Endothelial cell of umbilical vein (primary cell): ENCODE measurements at regions not wholly inside any gene's neighbourhood (a gene's known extent, or its start where the extent isn't known, plus 50 kb on each side); places are given as distances from the start of the nearest gene placed in this dataset.

Experiments used
- BruUV-seq: library from RNA; stranded (reverse); fragments of 400-500 nt; replicated peaks from 2 replicates; lab custom pipeline; 2021; lab: Mats Ljungman, UMichigan
- CTCF ChIA-PET: fragments of 300-600, 350-600 bp; sonication (Branson Sonifier 250); formaldehyde crosslinking; loops from one replicate; lab custom pipeline; 2021; ENCODE audit warnings: antibody characterized with exemption, inconsistent platforms; lab: Charles Lee
- POLR2A ChIA-PET: fragments of 300-600, 350-600 bp; sonication (Branson Sonifier 250); formaldehyde crosslinking; loops from one replicate; lab custom pipeline; 2021; ENCODE audit warnings: antibody characterized with exemption, inconsistent platforms; lab: Charles Lee
- DNase-seq: peaks from one replicate; pipeline ENCODE4 v3.0.0-alpha.2; 2011; ENCODE audit warnings: low read depth, low spot score
- FAIRE-seq: peaks from 2 replicates; lab custom pipeline; 2011; peaks lifted over from hg19 to GRCh38; lab: Jason Lieb, UNC
- H2AFZ ChIP-seq: 2 replicates; pipeline ENCODE4 v1.6.0; 2012; ENCODE audit warnings: low read depth, low read length, control low read depth, inconsistent platforms
- H3K27ac ChIP-seq: 2 replicates; pipeline ENCODE4 v1.5.1; 2011; ENCODE audit warnings: low read depth, mild to moderate bottlenecking, control low read depth, low read length, moderate library complexity; ENCODE audit not compliant: insufficient read depth
- H3K27me3 ChIP-seq, 2 experiments: 2 replicates each; pipeline versions ENCODE4 v1.6.0 to v1.6.1; 2011; ENCODE audit warnings: low read length in 2 of 2, mixed read lengths in 1 of 2; ENCODE audit not compliant: control insufficient read depth in 2 of 2, insufficient read depth in 2 of 2
- H3K36me3 ChIP-seq, 2 experiments: 2 replicates in 1 of 2; 3 replicates in 1 of 2; pipeline ENCODE4 v1.5.1; 2011; ENCODE audit warnings: low read length in 2 of 2, mild to moderate bottlenecking in 1 of 2, moderate library complexity in 1 of 2; ENCODE audit not compliant: control insufficient read depth in 2 of 2, insufficient read depth in 2 of 2; ENCODE audit errors: extremely low read depth in 1 of 2
- H3K4me1 ChIP-seq: 3 replicates; pipeline ENCODE4 v1.5.1; 2011; ENCODE audit warnings: mild to moderate bottlenecking, low read length; ENCODE audit not compliant: control insufficient read depth, insufficient read depth; ENCODE audit errors: extremely low read depth
- H3K4me2 ChIP-seq: 2 replicates; pipeline ENCODE4 v1.6.1; 2011; ENCODE audit warnings: low read length, control low read depth, mixed read lengths; ENCODE audit not compliant: insufficient read depth
- H3K4me3 ChIP-seq, 3 experiments: fragments of 200-600 bp in 1 of 3; sonication (generic), shearing (Covaris generic) in 1 of 3; replicated peaks in 1 of 3; 2 replicates each; pipeline ENCODE4 v1.5.1; 2011 to 2016; ENCODE audit warnings: control low read depth in 3 of 3, low read length in 3 of 3, mild to moderate bottlenecking in 2 of 3, inconsistent platforms in 1 of 3, low read depth in 1 of 3, moderate library complexity in 1 of 3; ENCODE audit not compliant: insufficient read depth in 1 of 3
- H3K79me2 ChIP-seq: 2 replicates; pipeline ENCODE4 v1.6.0; 2012; ENCODE audit warnings: low read length, inconsistent platforms; ENCODE audit not compliant: control insufficient read depth, insufficient read depth
- H3K9ac ChIP-seq: replicated peaks from 2 replicates; pipeline ENCODE3; 2011; ENCODE audit warnings: low read length, control low read depth; ENCODE audit not compliant: insufficient read depth; ENCODE audit errors: extremely low read depth
- H3K9me1 ChIP-seq: replicated peaks from 3 replicates; pipeline ENCODE4 v1.6.0; 2011; ENCODE audit warnings: mild to moderate bottlenecking, low read length; ENCODE audit not compliant: control insufficient read depth, insufficient read depth; ENCODE audit errors: extremely low read depth
- H3K9me3 ChIP-seq: replicated peaks from 2 replicates; pipeline ENCODE4 v1.5.1; 2012; ENCODE audit warnings: low read length, inconsistent platforms; ENCODE audit not compliant: control insufficient read depth, insufficient read depth
- H4K20me1 ChIP-seq: replicated peaks from 2 replicates; pipeline ENCODE3; 2011; ENCODE audit warnings: mild to moderate bottlenecking, low read length; ENCODE audit not compliant: control insufficient read depth, insufficient read depth; ENCODE audit errors: extremely low read depth
- CTCF ChIP-seq, 2 donors: IDR thresholded peaks; 1 replicate in 1 of 2; 2 replicates in 1 of 2; pipeline ENCODE4 v1.5.1; 2011; ENCODE audit warnings: low read length in 2 of 2, mild to moderate bottlenecking in 2 of 2, moderate library complexity in 2 of 2, control low read depth in 1 of 2, inconsistent platforms in 1 of 2, low read depth in 1 of 2; ENCODE audit not compliant: insufficient read depth in 1 of 2; ENCODE audit errors: extremely low read depth in 1 of 2
- EZH2 ChIP-seq: IDR thresholded peaks from 2 replicates; pipeline ENCODE4 v1.6.1; 2012; ENCODE audit warnings: borderline replicate concordance, low read depth, mild to moderate bottlenecking, moderate library complexity, low read length, inconsistent platforms; ENCODE audit not compliant: severe bottlenecking
- FOS ChIP-seq: IDR thresholded peaks from 2 replicates; pipeline ENCODE4 v1.6.1; 2011; ENCODE audit warnings: mild to moderate bottlenecking, low read length, moderate library complexity, borderline replicate concordance; ENCODE audit not compliant: insufficient read depth
- GATA2 ChIP-seq: IDR thresholded peaks from 2 replicates; pipeline ENCODE4 v1.7.0; 2011; ENCODE audit warnings: low read depth, mild to moderate bottlenecking, moderate library complexity, mixed read lengths, low read length; ENCODE audit not compliant: insufficient read length, insufficient read depth
- JUN ChIP-seq: IDR thresholded peaks from 2 replicates; pipeline ENCODE4 v1.6.1; 2011; ENCODE audit warnings: borderline replicate concordance, low read depth; ENCODE audit not compliant: insufficient read length, insufficient read depth
- MAX ChIP-seq: IDR thresholded peaks from 2 replicates; pipeline ENCODE4 v1.6.1; 2011; ENCODE audit not compliant: insufficient read depth, insufficient read length
- MYC ChIP-seq: IDR thresholded peaks from one replicate; pipeline ENCODE4 v1.6.1; 2011; ENCODE audit warnings: mild to moderate bottlenecking, low read depth, low read length
- POLR2A ChIP-seq: IDR thresholded peaks from 2 replicates; pipeline ENCODE4 v1.6.1; 2012; ENCODE audit warnings: low read depth, mild to moderate bottlenecking, control low read depth, low read length
- POLR2AphosphoS5 ChIP-seq: IDR thresholded peaks from 2 replicates; pipeline ENCODE4 v1.6.1; 2012; ENCODE audit warnings: low read depth, mild to moderate bottlenecking, control low read depth, low read length, moderate library complexity; ENCODE audit not compliant: insufficient read depth
- dilution Hi-C: fragments of 300-500 bp; cut with MboI; formaldehyde crosslinking; loops from one replicate; pipeline ENCODE4 v1.15.0; 2019; ENCODE audit warnings: low sequenced_read_pairs; ENCODE audit not compliant: extremely low pct_ligation_motif_present
- intact Hi-C: fragments of 100-400 bp; cut with micrococcal nuclease; formaldehyde crosslinking; loops from one replicate; pipeline ENCODE4 v1.10.0; 2022

GRCh38 chr2:16387461-16387984 lies 278.1 kb downstream of the CYRIA start:
- Histone ChIP-seq H3K27ac (no peak overlapping the region), H2AFZ (no peak overlapping the region), H3K4me2 (no peak overlapping the region), H3K27me3 (no peaks in the 10 kb centered on the region), H3K4me1 (no peaks in the 10 kb centered on the region), H3K9ac (no peak overlapping the region), H3K9me1 (no peaks in the 10 kb centered on the region), H3K79me2 (no peaks in the 10 kb centered on the region), H3K4me3 (no peak overlapping the region), H3K36me3 (no peaks in the 10 kb centered on the region), H4K20me1 (no peaks in the 10 kb centered on the region), H3K9me3 (peaks cover 2% of the 10 kb centered on the region)
- ChIA-PET CTCF (no interaction called here), POLR2A (no interaction called here)
- DNase-seq (no peak), FAIRE-seq (no peak)
- no peak for TF ChIP-seq GATA2
- TF ChIP-seq MYC: no peak
- TF ChIP-seq FOS: no peak
- no peak for TF ChIP-seq EZH2
- no peak for TF ChIP-seq POLR2A
- no peak for TF ChIP-seq MAX
- no peak for TF ChIP-seq POLR2AphosphoS5
- no peak for TF ChIP-seq JUN
- TF ChIP-seq CTCF (IDR thresholded peaks at IDR 0.05; ENCODE audit: extremely low read depth in 1 of 2, insufficient read depth in 1 of 2, low read depth in 1 of 2, low read length in 2 of 2): no peak
- no TSS peak for BruUV-seq
- dilution Hi-C loops (no loop called here), intact Hi-C loops (no loop called here)
